LNCaP clone FGC (cell line): ENCODE measurements at regions not wholly inside any gene's neighbourhood (a gene's known extent, or its start where the extent isn't known, plus 50 kb on each side); places are given as distances from the start of the nearest gene placed in this dataset.

Experiments
- DNase-seq: peaks from one replicate; pipeline ENCODE4 v3.0.0-alpha.2; 2011; ENCODE audit warnings: low read depth
- H3K4me3 ChIP-seq: 2 replicates; pipeline ENCODE4 v1.5.1; 2011; ENCODE audit warnings: mild to moderate bottlenecking, low read depth, low read length, control low read depth
- CTCF ChIP-seq: IDR thresholded peaks from 2 replicates; pipeline ENCODE4 v1.5.1; 2012; ENCODE audit warnings: mild to moderate bottlenecking; ENCODE audit not compliant: control insufficient read depth, insufficient read depth; ENCODE audit errors: extremely low read depth

- no peak for TF ChIP-seq CTCF
- no peak overlapping the region for H3K4me3 ChIP-seq
- no peak for DNase-seq
Observed at GRCh38 chr6:11298651-11299420, 66.4 kb upstream of the NEDD9 start.

DNA sequence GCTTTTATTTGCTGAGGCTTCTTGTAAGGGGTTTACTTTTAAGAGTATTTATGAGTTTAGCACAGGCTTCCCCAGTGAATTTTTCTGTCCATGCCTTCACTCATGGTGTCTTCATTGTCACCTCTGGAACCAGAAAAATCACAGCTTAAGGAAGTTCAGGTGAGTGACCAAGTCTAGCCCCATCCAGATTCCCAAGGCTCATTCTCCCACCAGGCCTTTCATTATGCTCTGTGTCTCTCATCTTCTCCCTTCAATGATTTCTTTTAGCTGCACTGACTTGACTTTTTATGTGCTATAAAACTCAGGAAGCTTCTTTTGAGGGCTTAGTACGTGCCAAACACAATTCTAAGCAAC, 64.9 kb upstream of the NEDD9 start:
- DNase-seq: no peak
- H3K4me3 ChIP-seq: no peak overlapping the region
- no peak for TF ChIP-seq CTCF

DNA sequence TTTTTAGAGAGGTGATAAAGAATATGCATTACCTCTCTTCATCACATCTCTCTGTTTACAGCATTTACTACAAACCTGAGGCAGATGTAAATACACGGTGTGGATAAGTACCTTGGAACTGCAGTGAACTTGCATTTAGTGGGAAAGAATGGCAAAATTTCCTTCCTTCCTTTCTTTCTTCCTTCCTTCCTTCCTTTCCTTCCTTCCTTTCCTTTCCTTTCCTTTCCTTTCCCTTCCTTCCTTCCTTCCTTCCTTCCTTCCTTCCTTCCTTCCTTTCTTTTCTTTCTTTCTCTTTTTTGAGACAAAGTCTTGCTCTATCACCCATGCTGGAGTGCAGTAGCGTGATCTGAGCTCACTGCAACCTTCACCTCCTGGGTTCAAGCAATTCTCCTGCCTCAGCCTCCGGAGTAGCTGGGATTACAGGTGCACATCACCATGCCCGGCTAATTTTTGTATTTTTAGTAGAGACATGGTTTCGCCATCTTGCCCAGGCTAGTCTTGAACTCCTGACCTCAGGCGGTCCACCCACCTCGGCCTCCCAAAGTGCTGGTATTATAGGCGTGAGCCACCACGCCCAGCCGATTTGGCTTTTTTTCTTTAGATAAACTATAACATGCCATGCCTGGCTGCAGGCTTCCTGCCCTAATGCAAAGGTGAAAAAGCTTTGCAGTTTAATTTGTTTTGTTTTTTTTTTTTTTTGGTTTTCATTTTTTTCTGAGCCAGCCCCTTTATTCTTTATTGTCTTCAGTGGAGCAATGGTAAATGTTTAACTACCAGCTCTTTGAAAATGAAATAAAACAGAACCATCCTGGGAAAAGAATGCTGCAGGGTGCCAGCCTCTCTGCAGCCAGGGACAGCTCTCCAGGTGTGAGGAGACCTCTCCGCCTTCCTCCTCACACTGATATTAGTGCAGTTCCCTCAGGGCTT, 64.2 kb upstream of the NEDD9 start:
- no peak for TF ChIP-seq CTCF
- no peak overlapping the region for H3K4me3 ChIP-seq
- no peak for DNase-seq

DNA sequence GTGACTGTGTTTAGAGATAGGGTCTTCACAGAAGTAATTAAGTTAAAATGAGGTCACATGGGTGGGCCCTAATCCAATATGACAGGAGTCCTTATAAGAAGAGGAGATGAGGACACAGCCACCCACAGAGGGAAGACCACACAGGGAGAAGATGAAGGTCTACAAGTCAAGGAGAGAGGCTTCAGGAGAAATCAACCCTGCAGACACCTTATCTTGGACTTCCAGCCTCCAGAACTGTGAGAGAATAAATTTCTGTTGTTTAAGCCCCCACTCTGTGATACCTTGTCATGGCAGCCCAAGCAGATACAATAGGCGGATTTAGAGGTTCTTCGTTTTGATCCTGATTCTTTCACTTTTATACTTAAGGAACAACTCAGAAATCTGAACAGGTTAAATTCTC, 63.5 kb upstream of the NEDD9 start:
- TF ChIP-seq CTCF: no peak
- H3K4me3 ChIP-seq: no peak overlapping the region
- no peak for DNase-seq

GRCh38 chr6:11294228-11294627, 61.8 kb upstream of the NEDD9 start:
- no peak for TF ChIP-seq CTCF
- H3K4me3 ChIP-seq: no peak overlapping the region
- no peak for DNase-seq

- no peak for DNase-seq
- no peak overlapping the region for H3K4me3 ChIP-seq
- TF ChIP-seq CTCF: no peak
Observed at GRCh38 chr6:11292594-11293236, 60.2 kb upstream of the NEDD9 start.
